ENCODE measurements at regions not wholly inside any gene's neighbourhood (a gene's known extent, or its start where the extent isn't known, plus 50 kb on each side); places are given as distances from the start of the nearest gene placed in this dataset.

GRCh38 chr11:128351168-128351567 lies 236.2 kb downstream of the ETS1 start:
- no peak for ATAC-seq

GRCh38 chr11:128349650-128350299 lies 237.6 kb downstream of the ETS1 start:
- no peaks in the 10 kb centered on the region for H3K4me1 ChIP-seq
- H3K27ac ChIP-seq: no peak overlapping the region
- H3K9me3 ChIP-seq: no peaks in the 10 kb centered on the region
- intact Hi-C loops (cut with DNase I): no loop called here
- ATAC-seq (no peak), DNase-seq (no peak)
- TF ChIP-seq, protein P1, sequence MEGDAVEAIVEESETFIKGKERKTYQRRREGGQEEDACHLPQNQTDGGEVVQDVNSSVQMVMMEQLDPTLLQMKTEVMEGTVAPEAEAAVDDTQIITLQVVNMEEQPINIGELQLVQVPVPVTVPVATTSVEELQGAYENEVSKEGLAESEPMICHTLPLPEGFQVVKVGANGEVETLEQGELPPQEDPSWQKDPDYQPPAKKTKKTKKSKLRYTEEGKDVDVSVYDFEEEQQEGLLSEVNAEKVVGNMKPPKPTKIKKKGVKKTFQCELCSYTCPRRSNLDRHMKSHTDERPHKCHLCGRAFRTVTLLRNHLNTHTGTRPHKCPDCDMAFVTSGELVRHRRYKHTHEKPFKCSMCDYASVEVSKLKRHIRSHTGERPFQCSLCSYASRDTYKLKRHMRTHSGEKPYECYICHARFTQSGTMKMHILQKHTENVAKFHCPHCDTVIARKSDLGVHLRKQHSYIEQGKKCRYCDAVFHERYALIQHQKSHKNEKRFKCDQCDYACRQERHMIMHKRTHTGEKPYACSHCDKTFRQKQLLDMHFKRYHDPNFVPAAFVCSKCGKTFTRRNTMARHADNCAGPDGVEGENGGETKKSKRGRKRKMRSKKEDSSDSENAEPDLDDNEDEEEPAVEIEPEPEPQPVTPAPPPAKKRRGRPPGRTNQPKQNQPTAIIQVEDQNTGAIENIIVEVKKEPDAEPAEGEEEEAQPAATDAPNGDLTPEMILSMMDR (IDR thresholded peaks at IDR 0.05): no peak
- no peak overlapping the region for H3K4me3 ChIP-seq
- H3K27me3 ChIP-seq: no peaks in the 10 kb centered on the region
- H3K36me3 ChIP-seq: no peaks in the 10 kb centered on the region

More at GRCh38 chr11:128351168-128351567, 236.2 kb downstream of the ETS1 start:
- no peak overlapping the region for H3K4me3 ChIP-seq
- H3K27ac ChIP-seq: no peak overlapping the region
- H3K4me1 ChIP-seq: no peaks in the 10 kb centered on the region
- intact Hi-C loops (cut with DNase I): no loop called here
- H3K27me3 ChIP-seq: no peaks in the 10 kb centered on the region
- no peaks in the 10 kb centered on the region for H3K36me3 ChIP-seq
- TF ChIP-seq, protein P1 (IDR thresholded peaks at IDR 0.05): no peak
- H3K9me3 ChIP-seq: no peaks in the 10 kb centered on the region
- DNase-seq: no peak

DNA sequence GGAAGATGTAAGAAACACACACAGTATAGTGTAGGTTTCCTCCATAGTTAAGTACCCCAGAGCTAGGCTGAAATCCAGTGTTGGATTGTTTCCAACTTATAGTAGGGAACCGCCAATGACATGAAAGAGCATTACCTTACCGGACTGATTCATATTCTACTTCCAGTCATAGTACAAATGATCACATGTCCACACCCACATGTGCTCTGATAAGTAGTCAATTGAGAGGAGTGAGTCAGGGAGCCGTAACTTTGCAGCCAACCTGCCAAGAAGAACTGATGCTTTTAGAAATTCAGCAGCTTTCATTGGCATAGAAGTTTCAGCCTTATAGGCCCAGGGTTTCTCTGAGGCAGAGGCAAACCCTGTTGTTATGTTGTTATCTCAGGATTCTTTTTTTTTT lies 240.6 kb downstream of the ETS1 start:
- no peak overlapping the region for H3K4me3 ChIP-seq
- TF ChIP-seq, protein P1 (IDR thresholded peaks at IDR 0.05): no peak
- peak; percentile 24 for ATAC-seq
- no peaks in the 10 kb centered on the region for H3K27me3 ChIP-seq
- H3K4me1 ChIP-seq: peaks cover 4 to 17% of the 10 kb centered on the region in 2 donors
- H3K9me3 ChIP-seq: no peaks in the 10 kb centered on the region
- DNase-seq: no peak
- H3K36me3 ChIP-seq: no peaks in the 10 kb centered on the region
- H3K27ac ChIP-seq: no peak overlapping the region
- intact Hi-C loops (cut with DNase I): no loop called here

GRCh38 chr11:128345316-128345715 lies 242.0 kb downstream of the ETS1 start:
- no peak for ATAC-seq
- no peaks in the 10 kb centered on the region for H3K27me3 ChIP-seq
- TF ChIP-seq, protein P1 (IDR thresholded peaks at IDR 0.05): no peak
- intact Hi-C loops (cut with DNase I): no loop called here
- H3K27ac ChIP-seq: no peak overlapping the region
- no peaks in the 10 kb centered on the region for H3K36me3 ChIP-seq
- DNase-seq: no peak
- no peaks in the 10 kb centered on the region for H3K9me3 ChIP-seq
- H3K4me1 ChIP-seq: peaks cover 4 to 29% of the 10 kb centered on the region in 2 donors
- no peak overlapping the region for H3K4me3 ChIP-seq

DNA sequence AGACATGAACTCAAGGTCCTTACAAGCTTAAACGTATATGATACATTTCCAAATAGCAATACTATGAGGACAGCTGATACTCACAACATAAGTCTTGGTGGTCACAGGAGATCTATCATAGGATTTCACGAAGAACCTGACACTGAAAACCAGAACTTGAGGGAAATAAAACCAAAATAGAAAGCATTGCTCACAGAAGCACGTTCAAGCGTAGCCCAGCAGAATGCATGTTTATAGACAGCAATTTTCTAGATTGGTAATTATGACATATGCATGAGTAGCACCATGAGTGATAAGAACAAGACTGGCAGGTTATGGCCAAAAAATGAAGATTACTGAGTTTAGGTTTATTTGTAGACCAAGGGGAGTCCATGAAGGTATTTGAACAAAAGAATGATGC lies 243.5 kb downstream of the ETS1 start:
- intact Hi-C loops (cut with DNase I): no loop called here
- TF ChIP-seq, protein P1 (IDR thresholded peaks at IDR 0.05): no peak
- H3K9me3 ChIP-seq: no peaks in the 10 kb centered on the region
- H3K4me1 ChIP-seq: peaks cover 4 to 29% of the 10 kb centered on the region in 2 donors
- ATAC-seq (no peak), DNase-seq (no peak)
- H3K27ac ChIP-seq: no peak overlapping the region
- no peak overlapping the region for H3K4me3 ChIP-seq
- no peaks in the 10 kb centered on the region for H3K27me3 ChIP-seq
- no peaks in the 10 kb centered on the region for H3K36me3 ChIP-seq
